HepG2 (cell line): ENCODE measurements at regions not wholly inside any gene's neighbourhood (a gene's known extent, or its start where the extent isn't known, plus 50 kb on each side); places are given as distances from the start of the nearest gene placed in this dataset.

ENCODE experiments used
- ATAC-seq: fragments of 200-7000 bp; cut with Tn5 transposase; 3 replicates; pipeline ENCODE4 v1.9.1; 2020; ENCODE audit warnings: mild to moderate bottlenecking, moderate library complexity
- BruUV-seq: library from RNA; stranded (reverse); fragments of 400-500 nt; replicated peaks from 2 replicates; lab custom pipeline; 2021; lab: Mats Ljungman, UMichigan
- CTCF ChIA-PET: fragments of 300-600 bp; formaldehyde crosslinking; extraction: SDS; loops from one replicate; lab custom pipeline; 2021; ENCODE audit warnings: low total read pairs, inconsistent platforms, low intra/inter-chr PET ratio; lab: Yijun Ruan, JAX
- POLR2A ChIA-PET: fragments of 350-600 bp; sonication (Branson Sonifier 250); formaldehyde crosslinking; loops from one replicate; lab custom pipeline; 2020; ENCODE audit warnings: antibody characterized with exemption, inconsistent platforms; lab: Yijun Ruan, JAX
- DNase-seq: peaks from one replicate; pipeline ENCODE4 v3.0.0-alpha.2; 2015; ENCODE audit warnings: low spot score
- FAIRE-seq: peaks from 3 replicates; lab custom pipeline; 2011; peaks lifted over from hg19 to GRCh38; lab: Jason Lieb, UNC
- H2AFZ ChIP-seq: one replicate; pipeline ENCODE4 v1.6.1; 2011; ENCODE audit warnings: low read length, inconsistent platforms
- H3K27ac ChIP-seq: fragments of 300-600 bp; 3 replicates; pipeline ENCODE4 v1.8.0; 2011; ENCODE audit warnings: mixed run types, mild to moderate bottlenecking, mixed read lengths, low read length, inconsistent platforms; ENCODE audit not compliant: insufficient read depth; ENCODE audit errors: extremely low read length
- H3K27me3 ChIP-seq, 2 experiments: fragments of 200-600 bp in 1 of 2; 2 replicates in 1 of 2; 3 replicates in 1 of 2; pipeline versions ENCODE4 v1.6.0 to v1.8.0; 2011; ENCODE audit warnings: low read length in 2 of 2, mild to moderate bottlenecking in 2 of 2, moderate library complexity in 2 of 2, inconsistent platforms in 1 of 2; ENCODE audit not compliant: insufficient read depth in 2 of 2, control insufficient read depth in 1 of 2
- H3K36me3 ChIP-seq, 2 experiments: fragments of 200-600 bp in 1 of 2; replicated peaks in 1 of 2; 2 replicates in 1 of 2; 3 replicates in 1 of 2; pipeline versions ENCODE4 v1.5.1 to v1.8.0; 2011; ENCODE audit warnings: low read length in 2 of 2, inconsistent platforms in 1 of 2; ENCODE audit not compliant: insufficient read depth in 2 of 2, control insufficient read depth in 1 of 2
- H3K4me1 ChIP-seq: 2 replicates; pipeline ENCODE4 v1.5.1; 2012; ENCODE audit warnings: low read length, inconsistent platforms; ENCODE audit not compliant: insufficient read depth
- H3K4me2 ChIP-seq: 2 replicates; pipeline ENCODE4 v1.6.0; 2011; ENCODE audit warnings: low read depth, low read length, inconsistent platforms
- H3K4me3 ChIP-seq, 3 experiments: fragments of 200-600 bp in 1 of 3; sonication (generic), shearing (Covaris generic) in 1 of 3; replicated peaks in 1 of 3; 2 replicates each; pipeline ENCODE4 v1.5.1; 2011 to 2016; ENCODE audit warnings: low read length in 3 of 3, inconsistent platforms in 2 of 3, low read depth in 2 of 3, mild to moderate bottlenecking in 2 of 3, control low read depth in 1 of 3, mixed read lengths in 1 of 3; ENCODE audit not compliant: insufficient read depth in 1 of 3
- H3K79me2 ChIP-seq: one replicate; pipeline ENCODE4 v1.6.1; 2011; ENCODE audit warnings: low read length, inconsistent platforms; ENCODE audit not compliant: insufficient read depth
- H3K9ac ChIP-seq: 2 replicates; pipeline ENCODE4 v1.6.0; 2011; ENCODE audit warnings: mild to moderate bottlenecking, low read depth, low read length, inconsistent platforms; ENCODE audit not compliant: insufficient read depth
- H3K9me3 ChIP-seq: 2 replicates; pipeline ENCODE4 v1.5.1; 2012; ENCODE audit warnings: mild to moderate bottlenecking, low read length
- H4K20me1 ChIP-seq: 2 replicates; pipeline ENCODE4 v1.6.0; 2011; ENCODE audit warnings: inconsistent platforms, mild to moderate bottlenecking, low read length, moderate library complexity; ENCODE audit not compliant: insufficient read depth
- HDAC6 ChIP-seq: fragments of 200-600 bp; sonication (generic); IDR thresholded peaks from 2 replicates; pipeline ENCODE4 v1.7.0; 2017; ENCODE audit warnings: mild to moderate bottlenecking, antibody characterized with exemption, low read length, low read depth
- IKZF4 ChIP-seq: sonication (generic); formaldehyde crosslinking; IDR thresholded peaks from 2 replicates; pipeline ENCODE4 v1.5.1; 2020; ENCODE audit warnings: borderline replicate concordance, mild to moderate bottlenecking, low read depth, missing genetic modification reagents; ENCODE audit errors: not compliant biosample characterization
- JUNB ChIP-seq: sonication (generic); formaldehyde crosslinking; IDR thresholded peaks from 2 replicates; pipeline ENCODE4 v1.8.0; 2022; ENCODE audit warnings: missing genetic modification reagents, mild to moderate bottlenecking, borderline replicate concordance
- RBM22 ChIP-seq: fragments of 200-400 bp; formaldehyde crosslinking; optimal IDR thresholded peaks from 2 replicates; pipeline ENCODE3; 2017; ENCODE audit warnings: mild to moderate bottlenecking, low read length, moderate library complexity
- RELA ChIP-seq: sonication (generic); formaldehyde crosslinking; IDR thresholded peaks from 2 replicates; pipeline ENCODE4 v1.4.0; 2020; ENCODE audit warnings: missing genetic modification reagents
- REPIN1 ChIP-seq: sonication (generic); formaldehyde crosslinking; IDR thresholded peaks from 2 replicates; pipeline ENCODE4 v1.8.0; 2022; ENCODE audit warnings: missing genetic modification reagents, low read depth, mild to moderate bottlenecking, borderline replicate concordance
- SMYD3 ChIP-seq: sonication (generic); formaldehyde crosslinking; IDR thresholded peaks from 2 replicates; pipeline ENCODE4 v1.8.1; 2023; ENCODE audit warnings: mild to moderate bottlenecking, missing genetic modification reagents
- ZNF160 ChIP-seq: sonication (generic); formaldehyde crosslinking; IDR thresholded peaks from 2 replicates; pipeline ENCODE4 v1.8.0; 2022; ENCODE audit warnings: mild to moderate bottlenecking, inconsistent platforms, missing genetic modification reagents
- ZSCAN12 ChIP-seq: sonication (generic); formaldehyde crosslinking; IDR thresholded peaks from 2 replicates; pipeline ENCODE4 v1.9.0; 2021; ENCODE audit warnings: mild to moderate bottlenecking, missing genetic modification reagents
- WGBS: methylation state at CpG from one replicate; pipeline ENCODE4 v1.1.6; 2017; ENCODE audit warnings: low lambda C conversion rate; 5-methylcytosine and 5-hydroxymethylcytosine counted together
- in situ Hi-C: cut with HindIII; loops from 2 replicates; pipeline ENCODE4 v1.10.0; 2017; ENCODE audit warnings: low pct_unique_long_range_greater_than_20kb; ENCODE audit not compliant: extremely low pct_ligation_motif_present
- intact Hi-C: fragments of 100-400 bp; cut with micrococcal nuclease; formaldehyde crosslinking; loops from one replicate; pipeline ENCODE4 v1.10.0; 2022; ENCODE audit not compliant: unreplicated experiment
- TF ChIP-seq, protein P1 (sequence below): sonication (generic); formaldehyde crosslinking; IDR thresholded peaks from 2 replicates; pipeline ENCODE4 v1.4.0; 2020; ENCODE audit warnings: missing genetic modification reagents, mild to moderate bottlenecking, borderline replicate concordance

DNA sequence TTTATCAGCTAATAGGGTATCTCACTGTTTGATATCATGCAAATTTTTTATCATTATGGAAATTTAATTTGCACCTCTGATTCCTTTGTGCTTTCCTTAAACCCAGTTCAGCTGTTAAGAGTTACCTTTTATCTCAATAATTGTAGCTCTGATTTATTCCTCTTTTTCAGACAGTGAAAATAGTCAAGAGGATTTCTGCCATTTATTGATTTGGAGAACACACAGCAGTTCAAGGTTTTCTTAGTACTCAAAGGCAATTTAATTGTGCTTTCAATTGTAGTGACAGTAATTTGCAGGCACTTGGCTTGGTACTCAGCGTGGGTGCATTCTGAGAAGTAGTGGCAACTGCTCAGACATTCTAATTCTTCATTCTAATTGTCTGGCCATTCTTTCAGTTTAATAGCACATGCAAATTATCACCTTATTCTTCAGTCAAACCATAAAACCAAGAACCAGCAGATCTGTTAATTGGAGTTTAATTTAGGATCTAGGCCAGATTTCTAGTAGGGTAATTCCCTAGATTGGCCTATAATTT lies 709.3 kb downstream of the RPS29 start:
- Histone ChIP-seq H3K27ac (no peak overlapping the region), H3K9me3 (peaks cover 6% of the 10 kb centered on the region; the same call in 1 of the 2 replicates), H3K27me3 (no peaks in the 10 kb centered on the region), H3K4me3 (no peak overlapping the region), H3K79me2 (no peaks in the 10 kb centered on the region), H2AFZ (no peak overlapping the region), H3K9ac (no peak overlapping the region), H4K20me1 (no peaks in the 10 kb centered on the region), H3K4me1 (no peaks in the 10 kb centered on the region), H3K4me2 (no peak overlapping the region), H3K36me3 (no peaks in the 10 kb centered on the region)
- FAIRE-seq (no peak), ATAC-seq (no peak), DNase-seq (no peak)
- WGBS = 6% methylated on average over 1 of the region's 1 CpG
- POLR2A ChIA-PET = no interaction called here
- CTCF ChIA-PET = no interaction called here
- in situ Hi-C loops = no loop called here
- TF ChIP-seq RBM22 = no peak
- no peak for TF ChIP-seq ZNF160 (CRISPR knock-in tag)
- TF ChIP-seq IKZF4 (CRISPR knock-in tag) = no peak
- TF ChIP-seq, protein P1, sequence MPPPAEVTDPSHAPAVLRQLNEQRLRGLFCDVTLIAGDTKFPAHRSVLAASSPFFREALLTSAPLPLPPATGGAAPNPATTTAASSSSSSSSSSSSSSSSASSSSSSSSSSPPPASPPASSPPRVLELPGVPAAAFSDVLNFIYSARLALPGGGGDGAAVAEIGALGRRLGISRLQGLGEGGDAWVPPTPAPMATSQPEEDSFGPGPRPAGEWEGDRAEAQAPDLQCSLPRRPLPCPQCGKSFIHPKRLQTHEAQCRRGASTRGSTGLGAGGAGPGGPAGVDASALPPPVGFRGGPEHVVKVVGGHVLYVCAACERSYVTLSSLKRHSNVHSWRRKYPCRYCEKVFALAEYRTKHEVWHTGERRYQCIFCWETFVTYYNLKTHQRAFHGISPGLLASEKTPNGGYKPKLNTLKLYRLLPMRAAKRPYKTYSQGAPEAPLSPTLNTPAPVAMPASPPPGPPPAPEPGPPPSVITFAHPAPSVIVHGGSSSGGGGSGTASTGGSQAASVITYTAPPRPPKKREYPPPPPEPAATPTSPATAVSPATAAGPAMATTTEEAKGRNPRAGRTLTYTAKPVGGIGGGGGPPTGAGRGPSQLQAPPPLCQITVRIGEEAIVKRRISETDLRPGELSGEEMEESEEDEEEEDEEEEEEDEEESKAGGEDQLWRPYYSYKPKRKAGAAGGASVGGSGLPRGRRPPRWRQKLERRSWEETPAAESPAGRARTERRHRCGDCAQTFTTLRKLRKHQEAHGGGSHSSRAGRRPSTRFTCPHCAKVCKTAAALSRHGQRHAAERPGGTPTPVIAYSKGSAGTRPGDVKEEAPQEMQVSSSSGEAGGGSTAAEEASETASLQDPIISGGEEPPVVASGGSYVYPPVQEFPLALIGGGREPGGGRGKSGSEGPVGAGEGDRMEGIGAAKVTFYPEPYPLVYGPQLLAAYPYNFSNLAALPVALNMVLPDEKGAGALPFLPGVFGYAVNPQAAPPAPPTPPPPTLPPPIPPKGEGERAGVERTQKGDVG = no peak
- intact Hi-C loops = no loop called here
- no TSS peak for BruUV-seq

DNA sequence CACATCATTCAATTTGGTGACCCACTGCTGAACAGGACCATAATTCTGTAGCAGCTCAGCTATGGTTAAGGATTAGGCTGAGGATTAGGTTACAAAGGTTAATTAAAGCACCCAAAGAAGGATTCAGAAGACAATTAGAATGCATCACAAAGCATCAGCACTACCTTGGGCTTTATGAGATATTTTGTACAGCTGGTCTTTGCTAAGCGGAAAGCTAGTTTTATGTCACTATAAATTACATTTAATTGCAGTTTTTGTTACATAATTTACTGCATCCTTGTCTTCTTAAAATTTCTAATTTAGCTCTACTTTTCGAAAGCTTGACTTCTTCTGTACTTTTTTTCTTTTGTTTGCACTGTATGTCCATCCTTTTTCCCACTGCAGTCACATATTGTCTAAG lies 711.5 kb downstream of the RPS29 start:
- DNase-seq = no peak
- Histone ChIP-seq H4K20me1 (no peaks in the 10 kb centered on the region), H3K4me1 (no peaks in the 10 kb centered on the region), H3K9ac (no peak overlapping the region), H3K9me3 (peaks cover 9% of the 10 kb centered on the region; the same call in 1 of the 2 replicates), H3K36me3 (no peaks in the 10 kb centered on the region), H3K79me2 (no peaks in the 10 kb centered on the region), H3K4me3 (no peak overlapping the region), H2AFZ (no peak overlapping the region), H3K4me2 (no peak overlapping the region), H3K27ac (no peak overlapping the region), H3K27me3 (no peaks in the 10 kb centered on the region)
- in situ Hi-C loops = no loop called here
- no peak for ATAC-seq
- CTCF ChIA-PET = no interaction called here
- no peak for FAIRE-seq
- TF ChIP-seq IKZF4 (CRISPR knock-in tag) (no peak), JUNB (CRISPR knock-in tag) (no peak), ZSCAN12 (CRISPR knock-in tag) (no peak), SMYD3 (no peak), RELA (CRISPR knock-in tag) (no peak), HDAC6 (no peak), REPIN1 (no peak)
- POLR2A ChIA-PET = no interaction called here
- 40% methylated on average over 2 of the region's 2 CpGs for WGBS
- no TSS peak for BruUV-seq
- intact Hi-C loops = no loop called here
